Tibial nerve (tissue), 4 donors: ENCODE measurements at regions not wholly inside any gene's neighbourhood (a gene's known extent, or its start where the extent isn't known, plus 50 kb on each side); places are given as distances from the start of the nearest gene placed in this dataset.

Source experiments
- CTCF ChIP-seq, 5 experiments: fragments of 200-600 bp in 3 of 5; fragments of 450-650 bp in 2 of 5; sonication (generic) in 3 of 5; IDR thresholded peaks; one replicate each; pipeline ENCODE4 v1.5.1; 2016 to 2019; ENCODE audit warnings: antibody characterized with exemption in 5 of 5, mild to moderate bottlenecking in 3 of 5, moderate library complexity in 2 of 5
- EP300 ChIP-seq, 2 donors: sonication (generic); formaldehyde crosslinking; IDR thresholded peaks; one replicate each; pipeline ENCODE4 v1.6.1; 2017; ENCODE audit warnings: antibody characterized with exemption in 2 of 2, mild to moderate bottlenecking in 1 of 2

- TF ChIP-seq EP300 (IDR thresholded peaks at IDR 0.05) (no peak), CTCF (IDR thresholded peaks at IDR 0.05) (no peak)
Observed at GRCh38 chr2:66994654-66995053, 402.5 kb upstream of the ETAA1 start.
